Upper lobe of left lung (tissue), 4 donors: ENCODE measurements at regions not wholly inside any gene's neighbourhood (a gene's known extent, or its start where the extent isn't known, plus 50 kb on each side); places are given as distances from the start of the nearest gene placed in this dataset.

Experiments
- EP300 ChIP-seq, 4 donors: sonication (generic); formaldehyde crosslinking; IDR thresholded peaks; one replicate each; pipeline ENCODE4 v1.5.1; 2017; ENCODE audit warnings: antibody characterized with exemption in 4 of 4, control low read depth in 2 of 4
- POLR2A ChIP-seq, 4 donors: fragments of 450-650 bp; IDR thresholded peaks; one replicate each; pipeline ENCODE4 v1.5.1; 2016 to 2017; ENCODE audit warnings: antibody characterized with exemption in 4 of 4, mild to moderate bottlenecking in 2 of 4
- POLR2AphosphoS5 ChIP-seq, 2 donors: sonication (generic); formaldehyde crosslinking; IDR thresholded peaks; one replicate each; pipeline ENCODE4 v1.5.1; 2017; ENCODE audit warnings: antibody characterized with exemption in 2 of 2
- TF ChIP-seq, protein P1 (sequence below), 6 experiments: fragments of 450-650 bp in 4 of 6; fragments of 200-600 bp in 2 of 6; sonication (generic) in 2 of 6; IDR thresholded peaks; one replicate each; pipeline ENCODE4 v1.5.1; 2016 to 2019; ENCODE audit warnings: antibody characterized with exemption in 6 of 6

DNA sequence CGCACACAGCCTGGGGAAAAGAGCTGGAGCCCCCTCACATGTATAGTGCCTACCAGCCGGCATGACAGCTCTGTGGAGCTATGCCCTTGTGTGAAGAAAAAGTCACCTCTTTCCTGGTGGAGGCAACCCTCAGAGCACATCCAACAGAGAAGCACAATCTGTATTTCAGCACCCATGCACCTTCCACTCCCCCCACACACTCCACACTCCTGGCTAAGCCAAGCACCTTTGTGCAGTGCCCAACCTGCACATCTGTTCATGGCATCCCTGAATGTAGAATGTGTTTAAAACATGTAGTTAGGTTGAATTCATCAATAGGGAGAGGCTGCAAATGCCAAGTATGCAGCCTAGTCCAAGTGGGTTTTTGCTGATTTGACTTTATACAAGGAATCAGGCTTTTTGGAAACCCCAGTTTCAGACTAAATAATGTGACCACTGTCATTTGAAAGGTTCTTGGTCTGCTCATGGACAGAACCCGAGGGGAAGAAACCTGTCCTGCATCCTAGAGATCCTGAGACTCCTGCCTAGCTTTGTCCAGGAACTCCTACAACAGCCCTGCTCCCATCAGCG is 197.1 kb downstream of the TOMM20 start:
- TF ChIP-seq, protein P1, sequence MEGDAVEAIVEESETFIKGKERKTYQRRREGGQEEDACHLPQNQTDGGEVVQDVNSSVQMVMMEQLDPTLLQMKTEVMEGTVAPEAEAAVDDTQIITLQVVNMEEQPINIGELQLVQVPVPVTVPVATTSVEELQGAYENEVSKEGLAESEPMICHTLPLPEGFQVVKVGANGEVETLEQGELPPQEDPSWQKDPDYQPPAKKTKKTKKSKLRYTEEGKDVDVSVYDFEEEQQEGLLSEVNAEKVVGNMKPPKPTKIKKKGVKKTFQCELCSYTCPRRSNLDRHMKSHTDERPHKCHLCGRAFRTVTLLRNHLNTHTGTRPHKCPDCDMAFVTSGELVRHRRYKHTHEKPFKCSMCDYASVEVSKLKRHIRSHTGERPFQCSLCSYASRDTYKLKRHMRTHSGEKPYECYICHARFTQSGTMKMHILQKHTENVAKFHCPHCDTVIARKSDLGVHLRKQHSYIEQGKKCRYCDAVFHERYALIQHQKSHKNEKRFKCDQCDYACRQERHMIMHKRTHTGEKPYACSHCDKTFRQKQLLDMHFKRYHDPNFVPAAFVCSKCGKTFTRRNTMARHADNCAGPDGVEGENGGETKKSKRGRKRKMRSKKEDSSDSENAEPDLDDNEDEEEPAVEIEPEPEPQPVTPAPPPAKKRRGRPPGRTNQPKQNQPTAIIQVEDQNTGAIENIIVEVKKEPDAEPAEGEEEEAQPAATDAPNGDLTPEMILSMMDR (IDR thresholded peaks at IDR 0.05): no peak
- no peak for TF ChIP-seq POLR2AphosphoS5 (IDR thresholded peaks at IDR 0.05)
- no peak for TF ChIP-seq POLR2A (IDR thresholded peaks at IDR 0.05)
- no peak for TF ChIP-seq EP300 (IDR thresholded peaks at IDR 0.05)
